Small intestine (tissue), 7 donors: ENCODE measurements at regions not wholly inside any gene's neighbourhood (a gene's known extent, or its start where the extent isn't known, plus 50 kb on each side); places are given as distances from the start of the nearest gene placed in this dataset.

Experiments
- DNase-seq, 2 donors: peaks; one replicate each; pipeline versions ENCODE4 v3.0.0 to v3.0.0-alpha.2; 2013
- FAIRE-seq: peaks from 2 replicates; lab custom pipeline; 2012; peaks lifted over from hg19 to GRCh38; lab: Jason Lieb, UNC
- H3K27ac ChIP-seq, 3 donors: one replicate each; pipeline ENCODE4 v1.5.1; 2013; ENCODE audit warnings: low read length in 2 of 3, mild to moderate bottlenecking in 2 of 3, control low read depth in 1 of 3, inconsistent platforms in 1 of 3, low read depth in 1 of 3, moderate library complexity in 1 of 3
- H3K27me3 ChIP-seq, 3 donors: one replicate each; pipeline ENCODE4 v1.6.1; 2013; ENCODE audit warnings: low read length in 3 of 3, inconsistent platforms in 1 of 3; ENCODE audit not compliant: control insufficient read depth in 3 of 3, insufficient read depth in 3 of 3
- H3K36me3 ChIP-seq, 3 donors: one replicate each; pipeline ENCODE4 v1.6.1; 2013; ENCODE audit warnings: low read length in 3 of 3, inconsistent platforms in 1 of 3, low read depth in 1 of 3, mild to moderate bottlenecking in 1 of 3, moderate library complexity in 1 of 3; ENCODE audit not compliant: control insufficient read depth in 3 of 3, insufficient read depth in 2 of 3
- H3K4me1 ChIP-seq, 3 donors: one replicate each; pipeline ENCODE4 v1.6.1; 2013; ENCODE audit warnings: low read length in 2 of 3, inconsistent platforms in 1 of 3, low read depth in 1 of 3, mild to moderate bottlenecking in 1 of 3, moderate library complexity in 1 of 3; ENCODE audit not compliant: control insufficient read depth in 3 of 3, insufficient read depth in 2 of 3
- H3K4me3 ChIP-seq, 3 donors: one replicate each; pipeline ENCODE4 v1.5.1; 2013; ENCODE audit warnings: low read length in 3 of 3, control low read depth in 1 of 3, inconsistent platforms in 1 of 3, low read depth in 1 of 3, mild to moderate bottlenecking in 1 of 3, moderate library complexity in 1 of 3
- H3K9me3 ChIP-seq, 2 donors: one replicate each; pipeline ENCODE4 v1.6.1; 2013; ENCODE audit warnings: low read depth in 1 of 2, low read length in 1 of 2; ENCODE audit not compliant: control insufficient read depth in 2 of 2, insufficient read depth in 1 of 2
- WGBS, 3 donors: extraction: QIAGEN DNeasy Blood & Tissue Kit; methylation state at CpG; one replicate each; pipeline ENCODE4 v1.1.7; 2013; 5-methylcytosine and 5-hydroxymethylcytosine counted together
- donor health status: healthy with polysubstance abuse.
- donor health status: control.
- donor health status: control.
- donor health status: Bipolar disorder and iron deficiency.
- donor health status: healthy.

GRCh38 chr7:131021902-131022301 lies 287.9 kb upstream of the KLF14 start:
- Histone ChIP-seq H3K4me1 (no peaks in the 10 kb centered on the region), H3K27me3 (no peaks in the 10 kb centered on the region), H3K36me3 (no peaks in the 10 kb centered on the region), H3K27ac (no peak overlapping the region), H3K4me3 (no peak overlapping the region), H3K9me3 (no peaks in the 10 kb centered on the region)
- DNase-seq: no peak
- no peak for FAIRE-seq
- WGBS, 3 donors: 60 to 74% (median 68%) methylated on average over 8 of the region's 8 CpGs

- Histone ChIP-seq H3K9me3 (no peaks in the 10 kb centered on the region), H3K27me3 (no peaks in the 10 kb centered on the region), H3K4me1 (no peaks in the 10 kb centered on the region), H3K4me3 (no peak overlapping the region), H3K36me3 (no peaks in the 10 kb centered on the region), H3K27ac (no peak overlapping the region)
- 78 to 88% (median 79%) methylated on average over 7 of the region's 7 CpGs for WGBS, 3 donors
- no peak for FAIRE-seq
- DNase-seq: no peak
Measured at GRCh38 chr7:131026297-131027000, 292.4 kb upstream of the KLF14 start.

- no peak overlapping the region for H3K4me3 ChIP-seq
- H3K27me3 ChIP-seq: no peaks in the 10 kb centered on the region
- FAIRE-seq: no peak
- H3K9me3 ChIP-seq: no peaks in the 10 kb centered on the region
- H3K27ac ChIP-seq: peak overlapping the region in 1 of 3 donors; percentile 58
- H3K4me1 ChIP-seq: no peaks in the 10 kb centered on the region
- DNase-seq: no peak
- WGBS, 3 donors: 69 to 86% (median 72%) methylated on average over 8 of the region's 8 CpGs
- no peaks in the 10 kb centered on the region for H3K36me3 ChIP-seq
Measured at GRCh38 chr7:131027287-131027773, 293.3 kb upstream of the KLF14 start.

GRCh38 chr7:131028295-131028694 lies 294.3 kb upstream of the KLF14 start:
- DNase-seq (no peak), FAIRE-seq (no peak)
- WGBS, 3 donors: 77 to 86% (median 85%) methylated on average over 2 of the region's 2 CpGs
- Histone ChIP-seq H3K4me3 (no peak overlapping the region), H3K9me3 (no peaks in the 10 kb centered on the region), H3K27ac (no peak overlapping the region), H3K4me1 (no peaks in the 10 kb centered on the region), H3K36me3 (no peaks in the 10 kb centered on the region), H3K27me3 (no peaks in the 10 kb centered on the region)

- no peak overlapping the region for H3K4me3 ChIP-seq
- H3K36me3 ChIP-seq: no peaks in the 10 kb centered on the region
- FAIRE-seq (no peak), DNase-seq (no peak)
- H3K27ac ChIP-seq: no peak overlapping the region
- no peaks in the 10 kb centered on the region for H3K27me3 ChIP-seq
- no peaks in the 10 kb centered on the region for H3K4me1 ChIP-seq
- no peaks in the 10 kb centered on the region for H3K9me3 ChIP-seq
Measured at GRCh38 chr7:131029002-131029401, 295.0 kb upstream of the KLF14 start.

- Histone ChIP-seq H3K27ac (no peak overlapping the region), H3K4me1 (no peaks in the 10 kb centered on the region), H3K27me3 (no peaks in the 10 kb centered on the region), H3K4me3 (no peak overlapping the region), H3K9me3 (no peaks in the 10 kb centered on the region), H3K36me3 (no peaks in the 10 kb centered on the region)
- 63 to 84% (median 73%) methylated on average over 7 of the region's 7 CpGs for WGBS, 3 donors
- FAIRE-seq: no peak
- no peak for DNase-seq
Measured at GRCh38 chr7:131031099-131031868, 296.4 kb upstream of the MKLN1 start.

- Histone ChIP-seq H3K27me3 (no peaks in the 10 kb centered on the region), H3K4me3 (no peak overlapping the region), H3K36me3 (no peaks in the 10 kb centered on the region), H3K27ac (no peak overlapping the region), H3K9me3 (no peaks in the 10 kb centered on the region), H3K4me1 (no peaks in the 10 kb centered on the region)
- FAIRE-seq (no peak), DNase-seq (no peak)
- whole genome bisulfite sequencing, 3 donors: 84 to 92% (median 91%) methylated on average over 6 of the region's 6 CpGs
Measured at GRCh38 chr7:131032786-131033185, 294.9 kb upstream of the MKLN1 start.

- H3K4me1 ChIP-seq: no peaks in the 10 kb centered on the region
- H3K9me3 ChIP-seq: no peaks in the 10 kb centered on the region
- no peak for FAIRE-seq
- no peak overlapping the region for H3K4me3 ChIP-seq
- 87 to 90% (median 89%) methylated on average over 9 of the region's 9 CpGs for WGBS, 3 donors
- DNase-seq: no peak
- no peaks in the 10 kb centered on the region for H3K27me3 ChIP-seq
- H3K27ac ChIP-seq: no peak overlapping the region
- no peaks in the 10 kb centered on the region for H3K36me3 ChIP-seq
Measured at GRCh38 chr7:131034166-131034881, 293.4 kb upstream of the MKLN1 start.
